ENCODE measurements at regions not wholly inside any gene's neighbourhood (a gene's known extent, or its start where the extent isn't known, plus 50 kb on each side); places are given as distances from the start of the nearest gene placed in this dataset.
"Not testable (repeated sequence)": the region's sequence is repeated elsewhere in the genome, so short reads cannot be mapped to it uniquely, and the experiment has no call there.

GRCh38 chr3:151612115-151612514 lies 121.6 kb upstream of the AADACL2 start:
- Mint-ChIP-seq H3K4me1 (no peaks in the 10 kb centered on the region), H3K27me3 (no peaks in the 10 kb centered on the region), H3K4me3 (no peak overlapping the region), H3K9me3 (peaks cover 0 to 14% of the 10 kb centered on the region in 2 donors), H3K27ac (no peak overlapping the region)
- DNase-seq (no peak), ATAC-seq (no peak)

GRCh38 chr3:151611419-151611818 lies 122.3 kb upstream of the AADACL2 start:
- Mint-ChIP-seq H3K9me3 (peaks cover 0 to 14% of the 10 kb centered on the region in 2 donors), H3K4me1 (no peaks in the 10 kb centered on the region), H3K27ac (no peak overlapping the region), H3K27me3 (no peaks in the 10 kb centered on the region), H3K4me3 (no peak overlapping the region)
- ATAC-seq (no peak), DNase-seq (no peak)

DNA sequence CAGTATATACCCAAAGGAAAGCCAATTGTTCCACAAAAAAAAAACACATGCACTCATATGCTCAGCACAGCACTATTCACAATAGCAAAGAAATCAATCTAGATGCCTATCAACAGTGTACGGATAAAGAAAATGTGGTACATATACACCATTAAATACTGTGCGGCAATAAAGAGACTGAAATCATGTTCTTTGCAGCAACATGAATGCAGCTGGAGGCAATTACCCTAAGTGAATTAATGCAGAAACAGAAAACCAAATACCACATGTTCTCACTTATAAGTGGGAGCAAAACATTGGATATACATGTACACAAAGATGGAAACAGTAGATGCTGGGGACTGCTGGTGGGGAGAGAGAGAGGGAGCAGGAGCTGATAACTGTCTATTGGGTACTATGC lies 124.2 kb upstream of the AADACL2 start:
- Mint-ChIP-seq H3K27me3 (no peaks in the 10 kb centered on the region), H3K9me3 (peaks cover 0 to 9% of the 10 kb centered on the region in 2 donors), H3K27ac (no peak overlapping the region), H3K4me1 (no peaks in the 10 kb centered on the region), H3K4me3 (no peak overlapping the region)
- ATAC-seq (no peak), DNase-seq (no peak)

DNA sequence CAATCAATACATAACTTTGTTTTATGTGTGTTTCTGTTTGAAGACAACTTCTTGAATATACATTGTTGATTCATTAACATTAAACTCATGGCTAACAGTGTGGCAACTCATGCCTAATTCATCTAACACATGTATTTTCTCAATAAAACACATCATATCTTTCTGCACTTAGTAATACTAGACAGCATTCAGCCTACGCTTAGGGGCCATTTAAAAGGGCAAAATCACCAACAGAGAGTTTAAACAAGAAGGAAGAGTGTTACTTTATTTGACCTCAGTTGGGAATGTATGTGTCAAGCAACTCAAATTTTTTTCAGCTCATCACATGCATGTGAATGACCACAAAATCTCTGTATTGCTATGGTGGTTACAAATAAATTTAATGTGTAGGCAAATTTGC lies 128.8 kb upstream of the AADACL2 start:
- Mint-ChIP-seq H3K27ac (no peak overlapping the region), H3K4me1 (no peaks in the 10 kb centered on the region), H3K27me3 (no peaks in the 10 kb centered on the region), H3K4me3 (no peak overlapping the region), H3K9me3 (peaks cover 0 to 2% of the 10 kb centered on the region in 2 donors)
- DNase-seq = no peak
- ATAC-seq = no peak

GRCh38 chr3:151600783-151601182 lies 132.9 kb upstream of the AADACL2 start:
- H3K4me3 Mint-ChIP-seq = no peak overlapping the region
- no peaks in the 10 kb centered on the region for H3K9me3 Mint-ChIP-seq

GRCh38 chr3:151599103-151599672 lies 134.5 kb upstream of the AADACL2 start:
- H3K9me3 Mint-ChIP-seq = no peaks in the 10 kb centered on the region
- ATAC-seq = no peak
- H3K4me1 Mint-ChIP-seq = no peaks in the 10 kb centered on the region
- H3K27ac Mint-ChIP-seq = no peak overlapping the region
- H3K27me3 Mint-ChIP-seq = no peaks in the 10 kb centered on the region
- H3K4me3 Mint-ChIP-seq = no peak overlapping the region
- DNase-seq = no peak

More at GRCh38 chr3:151600783-151601182, 132.9 kb upstream of the AADACL2 start:
- no peaks in the 10 kb centered on the region for H3K4me1 Mint-ChIP-seq
- DNase-seq (no peak), ATAC-seq (no peak)
- no peak overlapping the region for H3K27ac Mint-ChIP-seq
- H3K27me3 Mint-ChIP-seq = no peaks in the 10 kb centered on the region

DNA sequence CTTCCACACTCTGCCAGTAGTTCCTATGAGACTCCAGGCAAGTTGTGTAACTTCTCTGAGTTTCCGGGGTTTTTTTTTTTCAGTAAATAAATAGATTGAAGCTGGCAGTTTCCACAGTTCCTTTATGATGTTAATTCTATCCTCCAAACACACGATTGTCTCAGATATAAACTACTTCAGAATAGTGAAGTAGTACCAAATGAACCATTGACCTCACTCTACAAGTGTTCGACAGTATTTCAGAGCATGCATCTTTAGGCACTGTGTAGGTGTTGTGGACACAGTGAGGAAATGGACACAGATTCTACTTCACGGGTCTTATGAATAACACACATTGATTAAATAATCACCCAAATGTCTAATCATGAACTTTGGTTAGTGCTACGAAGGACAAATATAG lies 136.1 kb upstream of the IGSF10 start:
- Mint-ChIP-seq H3K4me3 (no peak overlapping the region), H3K27ac (no peak overlapping the region), H3K4me1 (no peaks in the 10 kb centered on the region), H3K9me3 (no peaks in the 10 kb centered on the region), H3K27me3 (no peaks in the 10 kb centered on the region)
- ATAC-seq (no peak), DNase-seq (no peak)

DNA sequence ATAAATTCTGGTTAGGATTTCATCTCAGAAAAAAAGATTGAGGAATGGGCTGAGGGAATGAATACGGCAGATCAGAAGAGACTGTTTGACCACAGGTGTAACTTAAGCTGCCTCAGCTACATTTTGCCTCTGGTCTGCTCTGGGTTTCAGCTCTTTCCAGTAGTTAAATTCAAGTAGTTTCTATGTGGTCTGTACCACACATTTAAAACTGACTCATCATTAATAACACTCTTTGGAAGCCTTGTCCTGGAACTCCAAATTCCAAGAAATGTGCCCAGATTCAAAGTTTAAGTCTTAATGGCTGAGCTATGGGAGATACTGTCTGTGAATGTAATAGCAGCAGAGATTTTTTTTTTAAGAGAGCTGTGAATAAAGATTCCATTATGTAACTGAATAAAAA lies 133.1 kb upstream of the IGSF10 start:
- DNase-seq = no peak
- no peaks in the 10 kb centered on the region for H3K9me3 Mint-ChIP-seq
- no peak overlapping the region for H3K4me3 Mint-ChIP-seq

GRCh38 chr3:151592287-151592686 lies 131.4 kb upstream of the IGSF10 start:
- ATAC-seq = no peak
- Mint-ChIP-seq H3K9me3 (no peaks in the 10 kb centered on the region), H3K4me3 (no peak overlapping the region)

More for the DNA sequence above, 133.1 kb upstream of the IGSF10 start:
- Mint-ChIP-seq H3K27ac (no peak overlapping the region), H3K27me3 (no peaks in the 10 kb centered on the region), H3K4me1 (no peaks in the 10 kb centered on the region)
- ATAC-seq = no peak

DNA sequence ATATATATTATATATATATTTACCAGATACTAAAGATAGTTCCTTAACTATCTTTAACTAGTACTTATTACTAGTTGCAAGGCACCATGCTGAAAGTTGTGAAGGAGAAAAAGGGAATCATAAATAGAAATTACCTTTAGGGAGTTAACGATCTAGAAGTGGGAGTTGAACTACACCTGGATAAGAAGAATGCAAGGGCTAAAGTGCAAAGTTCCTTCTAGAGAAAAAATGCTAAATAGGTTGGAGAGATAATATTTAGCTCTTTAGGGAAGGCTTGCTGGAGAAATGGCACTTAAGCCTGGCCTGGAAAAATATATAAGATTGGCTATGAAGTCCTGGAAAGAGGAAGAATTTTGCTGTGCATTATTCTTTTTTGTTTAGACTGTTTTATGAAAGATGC lies 130.6 kb upstream of the IGSF10 start:
- no peak overlapping the region for H3K4me3 Mint-ChIP-seq
- no peaks in the 10 kb centered on the region for H3K27me3 Mint-ChIP-seq
- no peak overlapping the region for H3K27ac Mint-ChIP-seq
- no peak for ATAC-seq
- no peaks in the 10 kb centered on the region for H3K9me3 Mint-ChIP-seq
- no peak for DNase-seq
- no peaks in the 10 kb centered on the region for H3K4me1 Mint-ChIP-seq

More at GRCh38 chr3:151592287-151592686, 131.4 kb upstream of the IGSF10 start:
- Mint-ChIP-seq H3K27ac (no peak overlapping the region), H3K27me3 (no peaks in the 10 kb centered on the region), H3K4me1 (no peaks in the 10 kb centered on the region)
- DNase-seq = no peak

GRCh38 chr3:151589311-151589710 lies 128.4 kb upstream of the IGSF10 start:
- no peaks in the 10 kb centered on the region for H3K4me1 Mint-ChIP-seq
- ATAC-seq = no peak

DNA sequence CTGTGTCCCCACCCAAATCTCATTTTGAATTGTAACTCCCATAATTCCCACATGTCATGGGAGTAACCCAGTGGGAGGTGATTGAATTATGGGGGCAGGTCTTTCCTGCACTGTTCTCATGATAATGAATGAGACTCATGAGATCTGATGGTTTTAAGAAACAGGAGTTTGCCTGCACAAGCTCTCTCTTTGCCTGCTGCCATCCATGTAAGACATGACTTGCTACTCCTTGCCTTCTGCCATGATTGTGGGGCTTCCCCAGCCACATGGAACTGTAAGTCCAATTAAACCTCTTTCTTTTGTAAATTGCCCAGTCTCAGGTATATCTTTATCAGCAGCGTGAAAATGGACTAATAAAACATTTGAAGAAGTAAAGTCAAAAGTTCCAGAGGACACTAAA lies 126.8 kb upstream of the IGSF10 start:
- H3K4me1 Mint-ChIP-seq, ATAC-seq, DNase-seq, H3K9me3 Mint-ChIP-seq, H3K4me3 Mint-ChIP-seq, H3K27ac Mint-ChIP-seq, H3K27me3 Mint-ChIP-seq: not testable (repeated sequence)

More at GRCh38 chr3:151589311-151589710, 128.4 kb upstream of the IGSF10 start:
- Mint-ChIP-seq H3K9me3 (no peaks in the 10 kb centered on the region), H3K27me3 (no peaks in the 10 kb centered on the region), H3K27ac (no peak overlapping the region), H3K4me3 (no peak overlapping the region)
- DNase-seq = no peak

DNA sequence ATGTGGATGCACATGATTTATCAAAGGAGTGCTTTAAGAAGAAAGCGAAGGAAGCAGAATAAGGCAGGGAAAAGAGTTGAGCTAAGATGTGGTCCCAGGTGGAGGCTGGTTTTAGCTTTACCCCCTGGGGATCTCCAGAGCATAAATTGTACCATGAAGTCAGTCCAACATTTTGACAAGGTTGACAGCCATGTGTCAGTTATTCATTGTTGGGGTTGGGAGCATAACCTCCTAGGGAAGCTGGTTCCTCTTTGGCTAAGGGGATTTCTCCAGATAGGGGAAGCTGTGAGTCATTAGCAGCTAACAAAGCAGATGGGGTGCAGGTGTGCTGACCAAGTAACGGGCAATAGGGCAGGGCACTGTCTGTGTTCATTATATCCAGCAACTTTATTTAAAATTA lies 123.7 kb upstream of the IGSF10 start:
- H3K4me1 Mint-ChIP-seq = no peaks in the 10 kb centered on the region
- no peak overlapping the region for H3K4me3 Mint-ChIP-seq
- ATAC-seq (no peak), DNase-seq (no peak)
- H3K27me3 Mint-ChIP-seq = no peaks in the 10 kb centered on the region
- no peak overlapping the region for H3K27ac Mint-ChIP-seq
- H3K9me3 Mint-ChIP-seq = peaks cover 2 to 3% of the 10 kb centered on the region in 2 donors

- H3K4me1 Mint-ChIP-seq = no peaks in the 10 kb centered on the region
- no peaks in the 10 kb centered on the region for H3K27me3 Mint-ChIP-seq
- H3K27ac Mint-ChIP-seq = no peak overlapping the region
- no peak overlapping the region for H3K4me3 Mint-ChIP-seq
- no peak for ATAC-seq
- peaks cover 5 to 7% of the 10 kb centered on the region in 2 donors for H3K9me3 Mint-ChIP-seq
- no peak for DNase-seq
Measured at GRCh38 chr3:151581035-151581434, 120.2 kb upstream of the IGSF10 start.

- ATAC-seq (no peak), DNase-seq (no peak)
- Mint-ChIP-seq H3K4me1 (no peaks in the 10 kb centered on the region), H3K9me3 (peaks cover 5 to 7% of the 10 kb centered on the region in 2 donors), H3K27me3 (no peaks in the 10 kb centered on the region), H3K4me3 (no peak overlapping the region), H3K27ac (no peak overlapping the region)
Measured at GRCh38 chr3:151580591-151580990, 119.7 kb upstream of the IGSF10 start.

DNA sequence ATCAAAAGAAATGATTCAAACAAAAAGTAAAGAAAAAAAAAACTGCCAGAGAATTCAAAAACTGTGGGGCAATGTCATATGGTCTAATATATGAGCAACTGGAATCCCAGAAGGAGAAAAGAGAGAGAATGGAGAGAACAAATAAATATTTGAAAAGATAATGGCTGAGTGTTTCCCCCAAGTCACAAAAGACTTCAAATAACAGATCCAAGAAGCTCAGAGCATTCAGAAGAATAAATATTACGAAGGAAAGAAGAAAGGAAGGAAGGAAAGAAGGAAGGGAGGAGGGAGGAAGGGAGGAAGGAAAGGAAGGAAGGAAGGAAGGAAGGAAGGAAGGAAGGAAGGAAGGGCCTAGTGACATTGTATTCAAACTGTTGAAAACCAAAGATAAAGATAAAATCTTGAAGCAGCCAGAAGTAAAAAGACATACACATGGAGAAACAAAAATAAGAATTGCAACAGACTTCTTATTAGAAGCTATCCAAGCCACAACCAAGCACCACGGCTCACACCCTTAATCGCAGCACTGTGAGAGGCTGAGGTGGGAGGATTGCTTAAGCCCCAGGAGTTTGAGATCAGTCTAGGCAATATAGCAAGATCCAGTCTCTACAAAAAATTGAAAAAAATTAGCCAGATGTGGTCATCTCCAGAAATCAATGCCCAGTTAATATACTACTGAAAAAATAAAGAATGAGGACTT lies 118.9 kb upstream of the IGSF10 start:
- no peak overlapping the region for H3K27ac Mint-ChIP-seq
- H3K9me3 Mint-ChIP-seq = peaks cover 5 to 7% of the 10 kb centered on the region in 2 donors
- no peaks in the 10 kb centered on the region for H3K4me1 Mint-ChIP-seq
- H3K27me3 Mint-ChIP-seq = no peaks in the 10 kb centered on the region
- ATAC-seq = no peak
- no peak for DNase-seq
- no peak overlapping the region for H3K4me3 Mint-ChIP-seq

- Mint-ChIP-seq H3K4me3 (no peak overlapping the region), H3K27me3 (no peaks in the 10 kb centered on the region), H3K27ac (no peak overlapping the region), H3K9me3 (peaks cover 5 to 7% of the 10 kb centered on the region in 2 donors), H3K4me1 (no peaks in the 10 kb centered on the region)
- DNase-seq = no peak
- no peak for ATAC-seq
Measured at GRCh38 chr3:151578495-151578894, 117.6 kb upstream of the IGSF10 start.
